ENCODE measurements at regions not wholly inside any gene's neighbourhood (a gene's known extent, or its start where the extent isn't known, plus 50 kb on each side); places are given as distances from the start of the nearest gene placed in this dataset.

DNA sequence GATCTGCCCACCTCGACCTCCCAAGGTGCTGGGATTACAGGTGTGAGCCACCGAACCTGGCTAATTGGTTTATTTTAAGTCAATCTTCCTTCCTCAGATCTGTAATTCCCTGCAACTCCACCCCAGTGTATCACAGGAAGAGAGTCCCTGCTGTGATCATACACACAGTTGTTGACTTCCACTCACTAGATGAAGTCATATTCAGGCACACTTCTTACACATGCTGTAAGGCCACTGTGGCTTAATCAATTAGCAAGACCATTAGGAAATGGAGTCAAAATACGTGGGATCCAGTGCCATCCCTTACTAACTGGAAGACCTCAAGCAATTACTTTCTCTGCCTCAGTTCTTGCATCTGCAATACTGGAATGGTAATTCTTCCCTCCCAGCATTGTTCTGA is 66.1 kb upstream of the PAX2 start:
- TF ChIP-seq RAD21 (IDR thresholded peaks at IDR 0.05; ENCODE audit: low read depth) (no peak), JUND (IDR thresholded peaks at IDR 0.05) (no peak), MAX (IDR thresholded peaks at IDR 0.05) (no peak), FOSL1 (IDR thresholded peaks at IDR 0.05; ENCODE audit: low read depth) (no peak), SP1 (IDR thresholded peaks at IDR 0.05; ENCODE audit: low read depth) (no peak), YY1 (IDR thresholded peaks at IDR 0.05; ENCODE audit: extremely low read depth, insufficient replicate concordance, low read depth, low read length) (no peak), CEBPB (IDR thresholded peaks at IDR 0.05; ENCODE audit: low read depth) (no peak)
- TF ChIP-seq, protein P1, sequence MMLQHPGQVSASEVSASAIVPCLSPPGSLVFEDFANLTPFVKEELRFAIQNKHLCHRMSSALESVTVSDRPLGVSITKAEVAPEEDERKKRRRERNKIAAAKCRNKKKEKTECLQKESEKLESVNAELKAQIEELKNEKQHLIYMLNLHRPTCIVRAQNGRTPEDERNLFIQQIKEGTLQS (IDR thresholded peaks at IDR 0.05): no peak
- Histone ChIP-seq H2AFZ (ENCODE audit: low read depth, low read length, poor library complexity, severe bottlenecking) (no peak overlapping the region), H4K20me1 (ENCODE audit: insufficient read depth) (no peaks in the 10 kb centered on the region), H3K9me2 (ENCODE audit: insufficient read depth) (no peaks in the 10 kb centered on the region), H3K4me2 (ENCODE audit: low read length) (no peak overlapping the region), H3K27me3 (ENCODE audit: insufficient read depth, low read length) (peaks cover 61% of the 10 kb centered on the region), H3K27ac (ENCODE audit: low read depth, low read length) (no peak overlapping the region), H3K9ac (ENCODE audit: low read length) (no peak overlapping the region), H3K79me2 (ENCODE audit: insufficient read depth, low read length) (no peaks in the 10 kb centered on the region), H3K4me3 (replicated peaks in 1 of 2; ENCODE audit: low read depth in 1 of 2, low read length in 2 of 2) (no peak overlapping the region), H3K9me3 (ENCODE audit: control insufficient read depth in 1 of 2, insufficient read depth in 1 of 2, low read depth in 1 of 2, low read length in 2 of 2) (no peaks in the 10 kb centered on the region), H3K36me3 (ENCODE audit: control insufficient read depth in 1 of 2, insufficient read depth in 2 of 2, low read length in 2 of 2) (no peaks in the 10 kb centered on the region), H3K4me1 (ENCODE audit: control insufficient read depth in 1 of 2, insufficient read depth in 2 of 2, low read length in 2 of 2) (no peaks in the 10 kb centered on the region)
- ATAC-seq (no peak), DNase-seq (ENCODE audit: low read depth, low spot score) (no peak)
- BruUV-seq (replicated peaks): no TSS peak
- ChIA-PET RAD21 (ENCODE audit: low non-redundant PET in 1 of 2, low total read pairs in 2 of 2, uncharacterized antibody in 2 of 2, unreplicated experiment in 2 of 2) (no interaction called here), CTCF (interaction anchor here (1.6 kb wide), 1 partner anchor 199 kb away, joined by 3 read pairs; no protein-coding TSS in a partner anchor), POLR2A (no interaction called here)
- intact Hi-C loops (cut with micrococcal nuclease): no loop called here

GRCh38 chr10:100683004-100683403 is 62.4 kb upstream of the PAX2 start:
- POLR2A ChIA-PET: no interaction called here
- no peaks in the 10 kb centered on the region for H3K4me1 ChIP-seq (ENCODE audit: control insufficient read depth in 1 of 2, insufficient read depth in 2 of 2, low read length in 2 of 2)
- H3K27ac ChIP-seq (ENCODE audit: low read depth, low read length): no peak overlapping the region
- H4K20me1 ChIP-seq (ENCODE audit: insufficient read depth): no peaks in the 10 kb centered on the region
- intact Hi-C loops (cut with micrococcal nuclease): no loop called here
- no peaks in the 10 kb centered on the region for H3K79me2 ChIP-seq (ENCODE audit: insufficient read depth, low read length)
- no peak overlapping the region for H3K4me3 ChIP-seq (replicated peaks in 1 of 2; ENCODE audit: low read depth in 1 of 2, low read length in 2 of 2)
- no peaks in the 10 kb centered on the region for H3K9me3 ChIP-seq (ENCODE audit: control insufficient read depth in 1 of 2, insufficient read depth in 1 of 2, low read depth in 1 of 2, low read length in 2 of 2)
- CTCF ChIA-PET: no interaction called here
- RAD21 ChIA-PET (ENCODE audit: low non-redundant PET in 1 of 2, low total read pairs in 2 of 2, uncharacterized antibody in 2 of 2, unreplicated experiment in 2 of 2): no interaction called here
- ATAC-seq: no peak
- no peak overlapping the region for H2AFZ ChIP-seq (ENCODE audit: low read depth, low read length, poor library complexity, severe bottlenecking)
- H3K36me3 ChIP-seq (ENCODE audit: control insufficient read depth in 1 of 2, insufficient read depth in 2 of 2, low read length in 2 of 2): no peaks in the 10 kb centered on the region
- no peak overlapping the region for H3K4me2 ChIP-seq (ENCODE audit: low read length)
- no peak overlapping the region for H3K9ac ChIP-seq (ENCODE audit: low read length)
- peaks cover 86% of the 10 kb centered on the region for H3K27me3 ChIP-seq (ENCODE audit: insufficient read depth, low read length)
- no peak for DNase-seq (ENCODE audit: low read depth, low spot score)
- BruUV-seq (replicated peaks): no TSS peak
- no peaks in the 10 kb centered on the region for H3K9me2 ChIP-seq (ENCODE audit: insufficient read depth)
- TF ChIP-seq, protein P1 (IDR thresholded peaks at IDR 0.05): no peak
- TF ChIP-seq ZFX (IDR thresholded peaks at IDR 0.05): no peak
- TF ChIP-seq, protein P2, sequence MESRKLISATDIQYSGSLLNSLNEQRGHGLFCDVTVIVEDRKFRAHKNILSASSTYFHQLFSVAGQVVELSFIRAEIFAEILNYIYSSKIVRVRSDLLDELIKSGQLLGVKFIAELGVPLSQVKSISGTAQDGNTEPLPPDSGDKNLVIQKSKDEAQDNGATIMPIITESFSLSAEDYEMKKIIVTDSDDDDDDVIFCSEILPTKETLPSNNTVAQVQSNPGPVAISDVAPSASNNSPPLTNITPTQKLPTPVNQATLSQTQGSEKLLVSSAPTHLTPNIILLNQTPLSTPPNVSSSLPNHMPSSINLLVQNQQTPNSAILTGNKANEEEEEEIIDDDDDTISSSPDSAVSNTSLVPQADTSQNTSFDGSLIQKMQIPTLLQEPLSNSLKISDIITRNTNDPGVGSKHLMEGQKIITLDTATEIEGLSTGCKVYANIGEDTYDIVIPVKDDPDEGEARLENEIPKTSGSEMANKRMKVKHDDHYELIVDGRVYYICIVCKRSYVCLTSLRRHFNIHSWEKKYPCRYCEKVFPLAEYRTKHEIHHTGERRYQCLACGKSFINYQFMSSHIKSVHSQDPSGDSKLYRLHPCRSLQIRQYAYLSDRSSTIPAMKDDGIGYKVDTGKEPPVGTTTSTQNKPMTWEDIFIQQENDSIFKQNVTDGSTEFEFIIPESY (IDR thresholded peaks at IDR 0.05; ENCODE audit: extremely low read depth, insufficient replicate concordance, low read length): no peak
- TF ChIP-seq, protein P3, sequence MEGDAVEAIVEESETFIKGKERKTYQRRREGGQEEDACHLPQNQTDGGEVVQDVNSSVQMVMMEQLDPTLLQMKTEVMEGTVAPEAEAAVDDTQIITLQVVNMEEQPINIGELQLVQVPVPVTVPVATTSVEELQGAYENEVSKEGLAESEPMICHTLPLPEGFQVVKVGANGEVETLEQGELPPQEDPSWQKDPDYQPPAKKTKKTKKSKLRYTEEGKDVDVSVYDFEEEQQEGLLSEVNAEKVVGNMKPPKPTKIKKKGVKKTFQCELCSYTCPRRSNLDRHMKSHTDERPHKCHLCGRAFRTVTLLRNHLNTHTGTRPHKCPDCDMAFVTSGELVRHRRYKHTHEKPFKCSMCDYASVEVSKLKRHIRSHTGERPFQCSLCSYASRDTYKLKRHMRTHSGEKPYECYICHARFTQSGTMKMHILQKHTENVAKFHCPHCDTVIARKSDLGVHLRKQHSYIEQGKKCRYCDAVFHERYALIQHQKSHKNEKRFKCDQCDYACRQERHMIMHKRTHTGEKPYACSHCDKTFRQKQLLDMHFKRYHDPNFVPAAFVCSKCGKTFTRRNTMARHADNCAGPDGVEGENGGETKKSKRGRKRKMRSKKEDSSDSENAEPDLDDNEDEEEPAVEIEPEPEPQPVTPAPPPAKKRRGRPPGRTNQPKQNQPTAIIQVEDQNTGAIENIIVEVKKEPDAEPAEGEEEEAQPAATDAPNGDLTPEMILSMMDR (IDR thresholded peaks at IDR 0.05 in 2 of 3, conservative IDR thresholded peaks at IDR 0.05 in 1 of 3; ENCODE audit: borderline replicate concordance in 1 of 3, insufficient read depth in 1 of 3, low read depth in 2 of 3, low read length in 2 of 3): no peak
- no peak for TF ChIP-seq POLR2AphosphoS5 (IDR thresholded peaks at IDR 0.05; ENCODE audit: low read depth, low read length)
- no peak for TF ChIP-seq SP1 (IDR thresholded peaks at IDR 0.05; ENCODE audit: low read depth)
- no peak for TF ChIP-seq JUND (IDR thresholded peaks at IDR 0.05)
- TF ChIP-seq POLR2A (IDR thresholded peaks at IDR 0.05; ENCODE audit: borderline replicate concordance, extremely low read depth, insufficient read depth, insufficient read length): no peak
- TF ChIP-seq YY1 (IDR thresholded peaks at IDR 0.05; ENCODE audit: extremely low read depth, insufficient replicate concordance, low read depth, low read length): no peak
- TF ChIP-seq SIN3A (IDR thresholded peaks at IDR 0.05; ENCODE audit: low read depth): no peak

Measured in HCT116 (cell line).